Activated T-helper 2 cell treated with anti-CD3 and anti-CD28 coated beads, Interferon-gamma antibody, Interleukin-2, Interleukin-4, amounts not matched to agents 10 μg/mL and 5 μg/mL and 100 μg/mL, durations not matched to agents 14 hours and 24 hours and 36 hours (primary cell): ENCODE measurements at regions not wholly inside any gene's neighbourhood (a gene's known extent, or its start where the extent isn't known, plus 50 kb on each side); places are given as distances from the start of the nearest gene placed in this dataset.
"Not testable (repeated sequence)": the region's sequence is repeated elsewhere in the genome, so short reads cannot be mapped to it uniquely, and the experiment has no call there.

Experiments
- DNase-seq: peaks from one replicate; pipeline ENCODE4 v3.0.0; 2021; ENCODE audit warnings: low spot score
- H3K27ac Mint-ChIP-seq: one replicate; pipeline ENCODE4 v1.8.0; 2021; ENCODE audit warnings: mixed read lengths
- H3K27me3 Mint-ChIP-seq: one replicate; pipeline ENCODE4 v1.8.0; 2021; ENCODE audit warnings: low read depth, mixed read lengths
- H3K36me3 Mint-ChIP-seq: one replicate; pipeline ENCODE4 v1.8.0; 2021; ENCODE audit warnings: low read depth, mixed read lengths
- H3K4me1 Mint-ChIP-seq: one replicate; pipeline ENCODE4 v1.8.0; 2021; ENCODE audit warnings: low read depth, mixed read lengths
- H3K4me3 Mint-ChIP-seq: one replicate; pipeline ENCODE4 v1.8.0; 2021; ENCODE audit warnings: low read depth, mild to moderate bottlenecking, moderate library complexity, mixed read lengths
- H3K9me3 Mint-ChIP-seq: one replicate; pipeline ENCODE4 v1.8.0; 2021; ENCODE audit warnings: mixed read lengths
- intact Hi-C: fragments of 100-400 bp; cut with micrococcal nuclease; formaldehyde crosslinking; loops from one replicate; pipeline ENCODE4 v1.15.1; 2023

GRCh38 chr6:85913001-85913400, 270.3 kb upstream of the SYNCRIP start:
- no peaks in the 10 kb centered on the region for H3K27me3 Mint-ChIP-seq
- no peaks in the 10 kb centered on the region for H3K36me3 Mint-ChIP-seq
- H3K4me3 Mint-ChIP-seq = no peak overlapping the region
- DNase-seq = no peak
- H3K27ac Mint-ChIP-seq = no peak overlapping the region
- no peaks in the 10 kb centered on the region for H3K9me3 Mint-ChIP-seq
- no peaks in the 10 kb centered on the region for H3K4me1 Mint-ChIP-seq
- intact Hi-C loops = no loop called here

DNA sequence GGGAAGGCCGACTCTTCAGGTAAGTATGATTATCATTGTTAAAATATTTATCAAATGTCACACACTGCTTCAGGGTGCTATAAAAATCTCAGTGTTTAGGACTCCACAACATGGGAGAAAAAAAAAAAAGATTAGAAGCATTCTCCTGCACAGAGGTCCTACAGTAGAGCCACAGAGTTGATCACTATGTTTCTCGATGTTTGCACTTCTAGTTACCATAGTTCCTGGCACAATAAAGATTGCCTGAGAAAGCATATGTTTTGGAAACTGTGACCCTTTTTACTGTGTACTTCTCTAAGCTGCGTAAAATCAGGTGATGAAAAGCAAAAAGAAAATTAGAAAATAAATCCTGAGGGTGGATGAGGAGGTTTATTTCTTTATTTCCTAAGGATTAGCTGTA, 269.9 kb upstream of the SYNCRIP start:
- Mint-ChIP-seq H3K4me3 (no peak overlapping the region), H3K4me1 (no peaks in the 10 kb centered on the region), H3K36me3 (no peaks in the 10 kb centered on the region), H3K9me3 (no peaks in the 10 kb centered on the region), H3K27me3 (no peaks in the 10 kb centered on the region), H3K27ac (no peak overlapping the region)
- no peak for DNase-seq
- intact Hi-C loops = no loop called here

DNA sequence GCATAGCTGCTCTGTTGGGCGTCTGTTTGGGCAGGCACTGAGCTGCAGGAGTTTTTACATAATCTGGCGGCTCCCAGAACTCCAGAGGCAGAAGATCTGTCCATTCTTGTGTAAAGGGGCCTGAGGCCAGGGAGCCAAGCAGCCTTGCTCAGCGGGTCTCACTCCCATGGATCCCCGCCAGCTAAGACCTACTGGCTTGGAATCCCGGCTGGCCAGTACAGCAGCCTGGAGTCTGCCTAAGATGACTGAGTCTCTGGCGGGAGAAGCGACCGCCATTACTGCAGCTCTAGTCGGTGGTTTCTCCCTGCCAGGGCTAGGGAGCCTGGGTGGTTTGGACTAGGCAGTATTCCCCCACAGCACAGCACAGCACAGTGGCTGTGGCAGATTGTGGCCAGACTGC, 268.4 kb upstream of the SYNCRIP start:
- Mint-ChIP-seq H3K4me1 (no peaks in the 10 kb centered on the region), H3K27ac (no peak overlapping the region), H3K9me3 (no peaks in the 10 kb centered on the region), H3K4me3 (no peak overlapping the region), H3K36me3 (no peaks in the 10 kb centered on the region), H3K27me3 (no peaks in the 10 kb centered on the region)
- no peak for DNase-seq
- intact Hi-C loops = no loop called here

DNA sequence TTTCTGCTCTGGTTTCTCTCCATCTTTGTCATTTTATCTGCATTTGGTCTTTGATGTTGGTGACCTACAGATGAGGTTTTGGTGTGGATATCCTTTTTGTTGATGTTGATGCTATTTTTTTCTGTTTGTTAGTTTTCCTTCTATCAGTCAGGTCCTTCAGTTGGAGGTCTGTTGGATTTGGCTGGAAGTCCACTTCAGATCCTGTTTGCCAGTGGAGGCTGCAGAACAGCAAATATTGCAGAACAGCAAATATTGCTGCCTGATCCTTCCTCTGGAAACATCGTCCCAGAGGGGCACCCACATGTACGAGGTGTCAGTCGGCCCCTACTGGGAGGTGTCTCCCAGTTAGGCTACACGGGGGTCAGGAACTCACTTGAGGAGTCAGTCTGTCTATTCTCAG, 265.4 kb upstream of the SYNCRIP start:
- H3K4me1 Mint-ChIP-seq, DNase-seq, intact Hi-C loops, H3K9me3 Mint-ChIP-seq, H3K27me3 Mint-ChIP-seq, H3K27ac Mint-ChIP-seq, H3K4me3 Mint-ChIP-seq, H3K36me3 Mint-ChIP-seq: not testable (repeated sequence)

- Mint-ChIP-seq H3K4me3 (no peak overlapping the region), H3K9me3 (no peaks in the 10 kb centered on the region), H3K27me3 (no peaks in the 10 kb centered on the region), H3K4me1 (no peaks in the 10 kb centered on the region), H3K36me3 (no peaks in the 10 kb centered on the region), H3K27ac (no peak overlapping the region)
- DNase-seq = no peak
- intact Hi-C loops = no loop called here
These were observed 249.7 kb upstream of the SYNCRIP start for GRCh38 chr6:85892346-85892745.

DNA sequence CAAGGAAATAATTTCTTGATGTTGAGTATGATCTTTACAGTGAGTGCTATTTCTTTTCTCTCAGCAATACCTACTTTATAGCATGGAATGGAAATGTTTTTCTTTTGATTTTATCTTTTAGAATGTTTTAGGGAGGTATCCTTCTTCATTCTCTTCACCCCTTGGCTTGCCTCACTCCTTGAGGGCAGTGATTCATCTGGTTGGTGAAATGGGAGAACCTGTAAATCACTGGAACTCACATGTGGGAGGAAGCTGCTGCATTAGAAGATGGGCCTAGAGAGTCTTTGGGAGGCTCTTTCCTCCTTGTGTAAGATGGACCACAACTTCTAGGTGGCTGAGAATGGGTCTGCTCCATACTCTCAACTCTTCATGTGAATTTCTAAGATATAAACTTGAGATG, 244.8 kb upstream of the SYNCRIP start:
- no peak for DNase-seq
- Mint-ChIP-seq H3K9me3 (no peaks in the 10 kb centered on the region), H3K4me3 (no peak overlapping the region), H3K27ac (no peak overlapping the region), H3K27me3 (no peaks in the 10 kb centered on the region), H3K36me3 (no peaks in the 10 kb centered on the region), H3K4me1 (no peaks in the 10 kb centered on the region)
- intact Hi-C loops = no loop called here

- no peaks in the 10 kb centered on the region for H3K27me3 Mint-ChIP-seq
- H3K4me3 Mint-ChIP-seq = no peak overlapping the region
- no peak overlapping the region for H3K27ac Mint-ChIP-seq
- intact Hi-C loops = no loop called here
- peaks cover 2% of the 10 kb centered on the region for H3K4me1 Mint-ChIP-seq
- H3K9me3 Mint-ChIP-seq = no peaks in the 10 kb centered on the region
- no peak for DNase-seq
- H3K36me3 Mint-ChIP-seq = no peaks in the 10 kb centered on the region
These were observed 226.0 kb upstream of the SYNCRIP start for GRCh38 chr6:85868685-85869084.

DNA sequence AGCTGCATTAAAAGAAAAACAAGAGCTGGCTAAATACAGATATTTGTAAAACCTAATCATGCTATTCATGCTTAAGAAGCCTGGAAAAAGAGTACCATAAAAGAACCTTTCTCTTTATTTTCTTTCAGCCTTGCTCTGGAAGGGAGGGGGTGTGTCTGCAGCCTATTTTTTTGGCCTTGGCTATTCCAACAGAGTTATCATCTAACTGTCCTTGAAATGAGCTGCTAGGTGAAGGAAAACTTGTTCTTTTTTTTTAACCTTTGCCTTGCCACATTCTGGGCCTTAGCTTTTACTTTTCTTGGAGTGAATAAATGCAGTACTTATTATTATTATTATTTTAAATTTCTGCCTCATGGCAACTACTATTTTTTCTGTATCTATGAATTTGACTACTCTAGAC, 224.9 kb upstream of the SYNCRIP start:
- Mint-ChIP-seq H3K9me3 (no peaks in the 10 kb centered on the region), H3K27me3 (no peaks in the 10 kb centered on the region), H3K4me3 (no peak overlapping the region), H3K27ac (no peak overlapping the region), H3K36me3 (no peaks in the 10 kb centered on the region), H3K4me1 (peaks cover 2% of the 10 kb centered on the region)
- intact Hi-C loops = no loop called here
- DNase-seq = no peak

GRCh38 chr6:85866758-85867401, 224.2 kb upstream of the SYNCRIP start:
- intact Hi-C loops = no loop called here
- H3K36me3 Mint-ChIP-seq = no peaks in the 10 kb centered on the region
- H3K27me3 Mint-ChIP-seq = no peaks in the 10 kb centered on the region
- no peak for DNase-seq
- H3K9me3 Mint-ChIP-seq = no peaks in the 10 kb centered on the region
- H3K4me3 Mint-ChIP-seq = peak overlapping the region; percentile 49
- peaks cover 2% of the 10 kb centered on the region for H3K4me1 Mint-ChIP-seq
- no peak overlapping the region for H3K27ac Mint-ChIP-seq

DNA sequence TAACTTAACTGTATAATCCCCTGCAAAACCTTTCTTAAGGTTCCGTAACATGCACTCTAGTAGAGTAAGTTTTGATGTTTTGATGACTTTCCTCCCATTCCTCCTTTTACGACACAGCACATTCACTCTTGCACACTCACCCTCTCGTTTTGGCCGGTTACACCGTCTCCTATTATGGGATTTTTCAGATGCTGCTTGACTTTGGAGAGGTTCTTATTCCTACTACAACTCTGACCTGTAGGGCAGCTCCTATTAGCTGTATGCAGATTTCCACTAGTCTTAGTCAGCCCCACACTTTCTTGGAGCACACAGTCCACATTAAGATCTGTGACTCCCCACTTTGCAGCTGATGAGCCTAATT, 223.7 kb upstream of the SYNCRIP start:
- Mint-ChIP-seq H3K4me3 (no peak overlapping the region), H3K27me3 (no peaks in the 10 kb centered on the region), H3K9me3 (no peaks in the 10 kb centered on the region), H3K36me3 (no peaks in the 10 kb centered on the region), H3K27ac (no peak overlapping the region), H3K4me1 (peaks cover 2% of the 10 kb centered on the region)
- intact Hi-C loops = no loop called here
- no peak for DNase-seq

GRCh38 chr6:85865420-85866369, 223.0 kb upstream of the SYNCRIP start:
- H3K36me3 Mint-ChIP-seq = no peaks in the 10 kb centered on the region
- intact Hi-C loops = no loop called here
- no peaks in the 10 kb centered on the region for H3K9me3 Mint-ChIP-seq
- no peak overlapping the region for H3K27ac Mint-ChIP-seq
- H3K4me1 Mint-ChIP-seq = peaks cover 2% of the 10 kb centered on the region
- H3K4me3 Mint-ChIP-seq = no peak overlapping the region
- no peak for DNase-seq
- H3K27me3 Mint-ChIP-seq = no peaks in the 10 kb centered on the region

- no peak for DNase-seq
- Mint-ChIP-seq H3K4me3 (no peak overlapping the region), H3K4me1 (peaks cover 2% of the 10 kb centered on the region), H3K9me3 (no peaks in the 10 kb centered on the region), H3K27ac (no peak overlapping the region), H3K36me3 (no peaks in the 10 kb centered on the region), H3K27me3 (no peaks in the 10 kb centered on the region)
- intact Hi-C loops = no loop called here
These were observed 222.0 kb upstream of the SYNCRIP start for GRCh38 chr6:85864453-85865401.

- Mint-ChIP-seq H3K9me3 (no peaks in the 10 kb centered on the region), H3K4me1 (no peaks in the 10 kb centered on the region), H3K36me3 (no peaks in the 10 kb centered on the region)
These were observed 213.5 kb upstream of the SYNCRIP start for GRCh38 chr6:85856235-85856634.

More at GRCh38 chr6:85856235-85856634, 213.5 kb upstream of the SYNCRIP start:
- H3K4me3 Mint-ChIP-seq = no peak overlapping the region
- intact Hi-C loops = no loop called here
- no peaks in the 10 kb centered on the region for H3K27me3 Mint-ChIP-seq
- DNase-seq = no peak
- no peak overlapping the region for H3K27ac Mint-ChIP-seq
